ENCODE measurements at regions not wholly inside any gene's neighbourhood (a gene's known extent, or its start where the extent isn't known, plus 50 kb on each side); places are given as distances from the start of the nearest gene placed in this dataset.

DNA sequence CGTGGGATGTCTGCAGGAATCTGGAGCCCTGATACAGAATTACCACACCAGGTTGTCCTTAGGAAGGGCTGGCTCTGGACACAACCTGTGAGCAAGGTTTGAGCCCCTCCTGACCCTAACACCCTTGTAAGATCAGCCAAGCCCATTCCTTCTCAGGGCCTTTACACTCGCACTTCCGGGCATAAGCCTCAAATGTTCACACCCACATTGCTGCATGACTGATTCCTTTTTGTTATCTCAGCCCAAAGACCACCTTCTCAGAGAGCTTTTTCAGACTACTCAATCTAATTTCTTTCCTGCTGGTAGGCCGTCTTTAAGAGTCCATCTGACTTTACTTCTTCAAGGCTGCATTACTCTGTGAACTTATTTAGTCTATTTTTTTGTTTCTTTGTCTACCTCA, 464.0 kb upstream of the SPRED2 start:
- TF ChIP-seq, protein P1, sequence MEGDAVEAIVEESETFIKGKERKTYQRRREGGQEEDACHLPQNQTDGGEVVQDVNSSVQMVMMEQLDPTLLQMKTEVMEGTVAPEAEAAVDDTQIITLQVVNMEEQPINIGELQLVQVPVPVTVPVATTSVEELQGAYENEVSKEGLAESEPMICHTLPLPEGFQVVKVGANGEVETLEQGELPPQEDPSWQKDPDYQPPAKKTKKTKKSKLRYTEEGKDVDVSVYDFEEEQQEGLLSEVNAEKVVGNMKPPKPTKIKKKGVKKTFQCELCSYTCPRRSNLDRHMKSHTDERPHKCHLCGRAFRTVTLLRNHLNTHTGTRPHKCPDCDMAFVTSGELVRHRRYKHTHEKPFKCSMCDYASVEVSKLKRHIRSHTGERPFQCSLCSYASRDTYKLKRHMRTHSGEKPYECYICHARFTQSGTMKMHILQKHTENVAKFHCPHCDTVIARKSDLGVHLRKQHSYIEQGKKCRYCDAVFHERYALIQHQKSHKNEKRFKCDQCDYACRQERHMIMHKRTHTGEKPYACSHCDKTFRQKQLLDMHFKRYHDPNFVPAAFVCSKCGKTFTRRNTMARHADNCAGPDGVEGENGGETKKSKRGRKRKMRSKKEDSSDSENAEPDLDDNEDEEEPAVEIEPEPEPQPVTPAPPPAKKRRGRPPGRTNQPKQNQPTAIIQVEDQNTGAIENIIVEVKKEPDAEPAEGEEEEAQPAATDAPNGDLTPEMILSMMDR (IDR thresholded peaks at IDR 0.05; ENCODE audit: borderline replicate concordance, extremely low read depth, low read length, poor library complexity, severe bottlenecking), result no peak
- no peak for TF ChIP-seq EZH2 (IDR thresholded peaks at IDR 0.05; ENCODE audit: borderline replicate concordance, low read depth, low read length, severe bottlenecking)
